Endothelial cell of umbilical vein (primary cell): ENCODE measurements at regions not wholly inside any gene's neighbourhood (a gene's known extent, or its start where the extent isn't known, plus 50 kb on each side); places are given as distances from the start of the nearest gene placed in this dataset.

ENCODE experiments used
- BruUV-seq: library from RNA; stranded (reverse); fragments of 400-500 nt; replicated peaks from 2 replicates; lab custom pipeline; 2021; lab: Mats Ljungman, UMichigan
- CTCF ChIA-PET: fragments of 300-600, 350-600 bp; sonication (Branson Sonifier 250); formaldehyde crosslinking; loops from one replicate; lab custom pipeline; 2021; ENCODE audit warnings: antibody characterized with exemption, inconsistent platforms; lab: Charles Lee
- POLR2A ChIA-PET: fragments of 300-600, 350-600 bp; sonication (Branson Sonifier 250); formaldehyde crosslinking; loops from one replicate; lab custom pipeline; 2021; ENCODE audit warnings: antibody characterized with exemption, inconsistent platforms; lab: Charles Lee
- DNase-seq: peaks from one replicate; pipeline ENCODE4 v3.0.0-alpha.2; 2011; ENCODE audit warnings: low read depth, low spot score
- FAIRE-seq: peaks from 2 replicates; lab custom pipeline; 2011; peaks lifted over from hg19 to GRCh38; lab: Jason Lieb, UNC
- H2AFZ ChIP-seq: 2 replicates; pipeline ENCODE4 v1.6.0; 2012; ENCODE audit warnings: low read depth, low read length, control low read depth, inconsistent platforms
- H3K27ac ChIP-seq: 2 replicates; pipeline ENCODE4 v1.5.1; 2011; ENCODE audit warnings: low read depth, mild to moderate bottlenecking, control low read depth, low read length, moderate library complexity; ENCODE audit not compliant: insufficient read depth
- H3K27me3 ChIP-seq, 2 experiments: 2 replicates each; pipeline versions ENCODE4 v1.6.0 to v1.6.1; 2011; ENCODE audit warnings: low read length in 2 of 2, mixed read lengths in 1 of 2; ENCODE audit not compliant: control insufficient read depth in 2 of 2, insufficient read depth in 2 of 2
- H3K36me3 ChIP-seq, 2 experiments: 2 replicates in 1 of 2; 3 replicates in 1 of 2; pipeline ENCODE4 v1.5.1; 2011; ENCODE audit warnings: low read length in 2 of 2, mild to moderate bottlenecking in 1 of 2, moderate library complexity in 1 of 2; ENCODE audit not compliant: control insufficient read depth in 2 of 2, insufficient read depth in 2 of 2; ENCODE audit errors: extremely low read depth in 1 of 2
- H3K4me1 ChIP-seq: 3 replicates; pipeline ENCODE4 v1.5.1; 2011; ENCODE audit warnings: mild to moderate bottlenecking, low read length; ENCODE audit not compliant: control insufficient read depth, insufficient read depth; ENCODE audit errors: extremely low read depth
- H3K4me2 ChIP-seq: 2 replicates; pipeline ENCODE4 v1.6.1; 2011; ENCODE audit warnings: low read length, control low read depth, mixed read lengths; ENCODE audit not compliant: insufficient read depth
- H3K4me3 ChIP-seq, 3 experiments: fragments of 200-600 bp in 1 of 3; sonication (generic), shearing (Covaris generic) in 1 of 3; replicated peaks in 1 of 3; 2 replicates each; pipeline ENCODE4 v1.5.1; 2011 to 2016; ENCODE audit warnings: control low read depth in 3 of 3, low read length in 3 of 3, mild to moderate bottlenecking in 2 of 3, inconsistent platforms in 1 of 3, low read depth in 1 of 3, moderate library complexity in 1 of 3; ENCODE audit not compliant: insufficient read depth in 1 of 3
- H3K79me2 ChIP-seq: 2 replicates; pipeline ENCODE4 v1.6.0; 2012; ENCODE audit warnings: low read length, inconsistent platforms; ENCODE audit not compliant: control insufficient read depth, insufficient read depth
- H3K9ac ChIP-seq: replicated peaks from 2 replicates; pipeline ENCODE3; 2011; ENCODE audit warnings: low read length, control low read depth; ENCODE audit not compliant: insufficient read depth; ENCODE audit errors: extremely low read depth
- H3K9me1 ChIP-seq: replicated peaks from 3 replicates; pipeline ENCODE4 v1.6.0; 2011; ENCODE audit warnings: mild to moderate bottlenecking, low read length; ENCODE audit not compliant: control insufficient read depth, insufficient read depth; ENCODE audit errors: extremely low read depth
- H3K9me3 ChIP-seq: replicated peaks from 2 replicates; pipeline ENCODE4 v1.5.1; 2012; ENCODE audit warnings: low read length, inconsistent platforms; ENCODE audit not compliant: control insufficient read depth, insufficient read depth
- H4K20me1 ChIP-seq: replicated peaks from 2 replicates; pipeline ENCODE3; 2011; ENCODE audit warnings: mild to moderate bottlenecking, low read length; ENCODE audit not compliant: control insufficient read depth, insufficient read depth; ENCODE audit errors: extremely low read depth
- EZH2 ChIP-seq: IDR thresholded peaks from 2 replicates; pipeline ENCODE4 v1.6.1; 2012; ENCODE audit warnings: borderline replicate concordance, low read depth, mild to moderate bottlenecking, moderate library complexity, low read length, inconsistent platforms; ENCODE audit not compliant: severe bottlenecking
- FOS ChIP-seq: IDR thresholded peaks from 2 replicates; pipeline ENCODE4 v1.6.1; 2011; ENCODE audit warnings: mild to moderate bottlenecking, low read length, moderate library complexity, borderline replicate concordance; ENCODE audit not compliant: insufficient read depth
- GATA2 ChIP-seq: IDR thresholded peaks from 2 replicates; pipeline ENCODE4 v1.7.0; 2011; ENCODE audit warnings: low read depth, mild to moderate bottlenecking, moderate library complexity, mixed read lengths, low read length; ENCODE audit not compliant: insufficient read length, insufficient read depth
- JUN ChIP-seq: IDR thresholded peaks from 2 replicates; pipeline ENCODE4 v1.6.1; 2011; ENCODE audit warnings: borderline replicate concordance, low read depth; ENCODE audit not compliant: insufficient read length, insufficient read depth
- MYC ChIP-seq: IDR thresholded peaks from one replicate; pipeline ENCODE4 v1.6.1; 2011; ENCODE audit warnings: mild to moderate bottlenecking, low read depth, low read length
- POLR2A ChIP-seq: IDR thresholded peaks from 2 replicates; pipeline ENCODE4 v1.6.1; 2012; ENCODE audit warnings: low read depth, mild to moderate bottlenecking, control low read depth, low read length
- POLR2AphosphoS5 ChIP-seq: IDR thresholded peaks from 2 replicates; pipeline ENCODE4 v1.6.1; 2012; ENCODE audit warnings: low read depth, mild to moderate bottlenecking, control low read depth, low read length, moderate library complexity; ENCODE audit not compliant: insufficient read depth
- dilution Hi-C: fragments of 300-500 bp; cut with MboI; formaldehyde crosslinking; loops from one replicate; pipeline ENCODE4 v1.15.0; 2019; ENCODE audit warnings: low sequenced_read_pairs; ENCODE audit not compliant: extremely low pct_ligation_motif_present
- intact Hi-C: fragments of 100-400 bp; cut with micrococcal nuclease; formaldehyde crosslinking; loops from one replicate; pipeline ENCODE4 v1.10.0; 2022
- TF ChIP-seq, protein P1 (sequence below), 2 donors: IDR thresholded peaks; 1 replicate in 1 of 2; 2 replicates in 1 of 2; pipeline ENCODE4 v1.5.1; 2011; ENCODE audit warnings: low read length in 2 of 2, mild to moderate bottlenecking in 2 of 2, moderate library complexity in 2 of 2, control low read depth in 1 of 2, inconsistent platforms in 1 of 2, low read depth in 1 of 2; ENCODE audit not compliant: insufficient read depth in 1 of 2; ENCODE audit errors: extremely low read depth in 1 of 2
- TF ChIP-seq, protein P2 (sequence below): IDR thresholded peaks from 2 replicates; pipeline ENCODE4 v1.6.1; 2011; ENCODE audit not compliant: insufficient read depth, insufficient read length

DNA sequence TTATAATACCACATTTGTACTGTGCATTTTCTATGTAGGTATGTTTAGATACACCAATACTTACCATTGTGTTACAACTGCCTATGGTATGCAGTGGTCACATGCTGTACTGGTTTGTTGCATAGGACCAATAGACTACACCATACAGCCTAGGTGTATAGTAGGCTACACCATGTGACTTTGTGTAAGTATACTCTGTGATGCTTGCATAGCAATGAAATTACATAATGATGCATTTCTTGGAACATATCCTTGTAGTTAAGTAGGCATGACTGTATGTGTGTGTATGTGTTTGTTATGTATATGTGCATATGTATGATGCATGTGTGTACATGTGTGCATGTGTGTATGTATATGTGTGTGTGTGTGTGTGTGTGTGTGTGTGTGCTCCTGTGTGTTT is 157.6 kb downstream of the TDRD15 start:
- H3K9ac ChIP-seq = no peak overlapping the region
- FAIRE-seq (no peak), DNase-seq (no peak)
- no peaks in the 10 kb centered on the region for H3K36me3 ChIP-seq
- POLR2A ChIA-PET = no interaction called here
- H3K4me3 ChIP-seq = no peak overlapping the region
- no peak overlapping the region for H2AFZ ChIP-seq
- H3K79me2 ChIP-seq = no peaks in the 10 kb centered on the region
- CTCF ChIA-PET = no interaction called here
- no peak overlapping the region for H3K27ac ChIP-seq
- BruUV-seq = no TSS peak
- dilution Hi-C loops (no loop called here), intact Hi-C loops (no loop called here)
- no peaks in the 10 kb centered on the region for H3K27me3 ChIP-seq
- H3K9me1 ChIP-seq = no peaks in the 10 kb centered on the region
- H4K20me1 ChIP-seq = no peaks in the 10 kb centered on the region
- TF ChIP-seq FOS (no peak), GATA2 (no peak)
- TF ChIP-seq, protein P1, sequence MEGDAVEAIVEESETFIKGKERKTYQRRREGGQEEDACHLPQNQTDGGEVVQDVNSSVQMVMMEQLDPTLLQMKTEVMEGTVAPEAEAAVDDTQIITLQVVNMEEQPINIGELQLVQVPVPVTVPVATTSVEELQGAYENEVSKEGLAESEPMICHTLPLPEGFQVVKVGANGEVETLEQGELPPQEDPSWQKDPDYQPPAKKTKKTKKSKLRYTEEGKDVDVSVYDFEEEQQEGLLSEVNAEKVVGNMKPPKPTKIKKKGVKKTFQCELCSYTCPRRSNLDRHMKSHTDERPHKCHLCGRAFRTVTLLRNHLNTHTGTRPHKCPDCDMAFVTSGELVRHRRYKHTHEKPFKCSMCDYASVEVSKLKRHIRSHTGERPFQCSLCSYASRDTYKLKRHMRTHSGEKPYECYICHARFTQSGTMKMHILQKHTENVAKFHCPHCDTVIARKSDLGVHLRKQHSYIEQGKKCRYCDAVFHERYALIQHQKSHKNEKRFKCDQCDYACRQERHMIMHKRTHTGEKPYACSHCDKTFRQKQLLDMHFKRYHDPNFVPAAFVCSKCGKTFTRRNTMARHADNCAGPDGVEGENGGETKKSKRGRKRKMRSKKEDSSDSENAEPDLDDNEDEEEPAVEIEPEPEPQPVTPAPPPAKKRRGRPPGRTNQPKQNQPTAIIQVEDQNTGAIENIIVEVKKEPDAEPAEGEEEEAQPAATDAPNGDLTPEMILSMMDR (IDR thresholded peaks at IDR 0.05; ENCODE audit: extremely low read depth in 1 of 2, insufficient read depth in 1 of 2, low read depth in 1 of 2, low read length in 2 of 2) = no peak
- TF ChIP-seq, protein P2, sequence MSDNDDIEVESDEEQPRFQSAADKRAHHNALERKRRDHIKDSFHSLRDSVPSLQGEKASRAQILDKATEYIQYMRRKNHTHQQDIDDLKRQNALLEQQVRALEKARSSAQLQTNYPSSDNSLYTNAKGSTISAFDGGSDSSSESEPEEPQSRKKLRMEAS = no peak
- no peaks in the 10 kb centered on the region for H3K9me3 ChIP-seq
- H3K4me1 ChIP-seq = no peaks in the 10 kb centered on the region
- H3K4me2 ChIP-seq = no peak overlapping the region

DNA sequence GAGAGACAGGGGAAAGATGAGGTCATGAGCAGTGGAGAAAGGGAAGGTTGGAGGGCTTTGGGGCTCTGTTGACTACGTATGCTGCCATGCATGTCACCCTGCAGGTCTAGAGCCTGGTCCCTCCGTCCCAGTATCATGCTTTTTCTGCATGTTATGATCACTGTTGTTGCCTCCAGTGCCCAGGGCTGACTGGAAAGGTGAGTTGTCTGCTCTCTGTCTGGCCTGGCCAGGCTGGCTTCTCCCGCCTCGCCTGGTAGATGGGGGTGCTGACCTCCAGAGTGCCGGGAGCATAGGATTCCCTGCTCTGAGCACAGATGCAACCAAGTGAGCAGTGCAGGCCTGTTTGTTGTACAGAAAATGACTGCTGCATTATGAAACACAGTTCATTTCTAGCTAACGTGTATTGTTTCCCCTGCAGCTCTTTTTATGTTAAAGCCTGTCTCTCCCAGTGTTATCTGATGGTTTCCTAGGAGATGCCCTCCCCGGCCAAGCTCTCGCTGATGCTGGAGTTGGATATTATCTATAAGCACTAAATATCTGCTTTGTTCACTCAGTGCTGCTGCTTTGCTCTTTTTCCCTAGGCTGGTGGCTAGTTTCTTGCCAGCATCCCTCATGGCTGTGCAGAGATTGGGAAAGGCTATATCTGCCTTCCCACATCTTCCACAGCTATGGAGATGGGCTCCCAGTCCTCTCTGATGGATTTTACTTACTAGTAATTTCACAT is 158.2 kb downstream of the TDRD15 start:
- intact Hi-C loops = no loop called here
- H3K27ac ChIP-seq = no peak overlapping the region
- POLR2A ChIA-PET = no interaction called here
- FAIRE-seq = no peak
- CTCF ChIA-PET = no interaction called here
- H3K4me3 ChIP-seq = no peak overlapping the region
- no peaks in the 10 kb centered on the region for H3K79me2 ChIP-seq
- H4K20me1 ChIP-seq = no peaks in the 10 kb centered on the region
- H3K4me1 ChIP-seq = no peaks in the 10 kb centered on the region
- no TSS peak for BruUV-seq
- H3K9me3 ChIP-seq = no peaks in the 10 kb centered on the region
- no peak overlapping the region for H3K4me2 ChIP-seq
- H2AFZ ChIP-seq = no peak overlapping the region
- TF ChIP-seq, protein P2 = no peak
- TF ChIP-seq JUN = no peak
- no peak for TF ChIP-seq MYC
- TF ChIP-seq GATA2 = no peak
- TF ChIP-seq EZH2 = no peak
- no peak for TF ChIP-seq FOS
- TF ChIP-seq POLR2A = no peak
- no peak for TF ChIP-seq POLR2AphosphoS5
- TF ChIP-seq, protein P1 (IDR thresholded peaks at IDR 0.05; ENCODE audit: extremely low read depth in 1 of 2, insufficient read depth in 1 of 2, low read depth in 1 of 2, low read length in 2 of 2) = no peak
- no peak overlapping the region for H3K9ac ChIP-seq
- H3K27me3 ChIP-seq = no peaks in the 10 kb centered on the region
- no peaks in the 10 kb centered on the region for H3K9me1 ChIP-seq
- no peak for DNase-seq
- dilution Hi-C loops = no loop called here
- no peaks in the 10 kb centered on the region for H3K36me3 ChIP-seq
